HL-60 (cell line): ENCODE measurements at regions not wholly inside any gene's neighbourhood (a gene's known extent, or its start where the extent isn't known, plus 50 kb on each side); places are given as distances from the start of the nearest gene placed in this dataset.
"Not testable (repeated sequence)": the region's sequence is repeated elsewhere in the genome, so short reads cannot be mapped to it uniquely, and the experiment has no call there.

ENCODE experiments used
- GABPA ChIP-seq: IDR thresholded peaks from 2 replicates; pipeline ENCODE4 v1.6.1; 2012; ENCODE audit warnings: low read depth
- POLR2AphosphoS5 ChIP-seq: IDR thresholded peaks from 2 replicates; pipeline ENCODE4 v1.6.1; 2012; ENCODE audit warnings: low read depth
- TF ChIP-seq, protein P1 (sequence below): IDR thresholded peaks from one replicate; pipeline ENCODE4 v1.5.1; 2011; ENCODE audit warnings: low read length, control low read depth, inconsistent platforms; ENCODE audit not compliant: insufficient read depth
- TF ChIP-seq, protein P2 (sequence below): IDR thresholded peaks from 2 replicates; pipeline ENCODE4 v1.6.1; 2012; ENCODE audit warnings: low read depth; ENCODE audit not compliant: insufficient replicate concordance

DNA sequence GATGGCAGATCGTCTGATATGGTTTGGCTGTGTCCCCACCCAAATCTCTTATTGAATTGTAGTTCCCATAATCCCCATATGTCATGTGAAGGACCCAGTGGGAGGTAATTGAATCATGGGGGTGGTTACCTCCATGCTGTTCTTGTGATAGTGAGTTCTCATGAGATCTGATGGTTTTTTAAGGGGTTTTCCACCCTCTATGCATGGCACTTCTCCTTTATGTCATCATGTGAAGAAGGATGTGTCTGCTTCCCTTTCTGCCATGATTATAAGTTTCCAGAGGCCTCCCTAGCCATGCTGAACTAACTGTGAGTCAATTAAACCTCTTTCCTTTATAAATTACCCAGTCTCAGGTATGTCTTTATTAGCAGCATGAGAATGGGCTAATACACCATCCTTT lies 235.5 kb downstream of the RPAP3 start:
- TF ChIP-seq, protein P1, sequence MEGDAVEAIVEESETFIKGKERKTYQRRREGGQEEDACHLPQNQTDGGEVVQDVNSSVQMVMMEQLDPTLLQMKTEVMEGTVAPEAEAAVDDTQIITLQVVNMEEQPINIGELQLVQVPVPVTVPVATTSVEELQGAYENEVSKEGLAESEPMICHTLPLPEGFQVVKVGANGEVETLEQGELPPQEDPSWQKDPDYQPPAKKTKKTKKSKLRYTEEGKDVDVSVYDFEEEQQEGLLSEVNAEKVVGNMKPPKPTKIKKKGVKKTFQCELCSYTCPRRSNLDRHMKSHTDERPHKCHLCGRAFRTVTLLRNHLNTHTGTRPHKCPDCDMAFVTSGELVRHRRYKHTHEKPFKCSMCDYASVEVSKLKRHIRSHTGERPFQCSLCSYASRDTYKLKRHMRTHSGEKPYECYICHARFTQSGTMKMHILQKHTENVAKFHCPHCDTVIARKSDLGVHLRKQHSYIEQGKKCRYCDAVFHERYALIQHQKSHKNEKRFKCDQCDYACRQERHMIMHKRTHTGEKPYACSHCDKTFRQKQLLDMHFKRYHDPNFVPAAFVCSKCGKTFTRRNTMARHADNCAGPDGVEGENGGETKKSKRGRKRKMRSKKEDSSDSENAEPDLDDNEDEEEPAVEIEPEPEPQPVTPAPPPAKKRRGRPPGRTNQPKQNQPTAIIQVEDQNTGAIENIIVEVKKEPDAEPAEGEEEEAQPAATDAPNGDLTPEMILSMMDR, result not testable (repeated sequence)
- not testable (repeated sequence) for TF ChIP-seq POLR2AphosphoS5, GABPA
- TF ChIP-seq, protein P2, sequence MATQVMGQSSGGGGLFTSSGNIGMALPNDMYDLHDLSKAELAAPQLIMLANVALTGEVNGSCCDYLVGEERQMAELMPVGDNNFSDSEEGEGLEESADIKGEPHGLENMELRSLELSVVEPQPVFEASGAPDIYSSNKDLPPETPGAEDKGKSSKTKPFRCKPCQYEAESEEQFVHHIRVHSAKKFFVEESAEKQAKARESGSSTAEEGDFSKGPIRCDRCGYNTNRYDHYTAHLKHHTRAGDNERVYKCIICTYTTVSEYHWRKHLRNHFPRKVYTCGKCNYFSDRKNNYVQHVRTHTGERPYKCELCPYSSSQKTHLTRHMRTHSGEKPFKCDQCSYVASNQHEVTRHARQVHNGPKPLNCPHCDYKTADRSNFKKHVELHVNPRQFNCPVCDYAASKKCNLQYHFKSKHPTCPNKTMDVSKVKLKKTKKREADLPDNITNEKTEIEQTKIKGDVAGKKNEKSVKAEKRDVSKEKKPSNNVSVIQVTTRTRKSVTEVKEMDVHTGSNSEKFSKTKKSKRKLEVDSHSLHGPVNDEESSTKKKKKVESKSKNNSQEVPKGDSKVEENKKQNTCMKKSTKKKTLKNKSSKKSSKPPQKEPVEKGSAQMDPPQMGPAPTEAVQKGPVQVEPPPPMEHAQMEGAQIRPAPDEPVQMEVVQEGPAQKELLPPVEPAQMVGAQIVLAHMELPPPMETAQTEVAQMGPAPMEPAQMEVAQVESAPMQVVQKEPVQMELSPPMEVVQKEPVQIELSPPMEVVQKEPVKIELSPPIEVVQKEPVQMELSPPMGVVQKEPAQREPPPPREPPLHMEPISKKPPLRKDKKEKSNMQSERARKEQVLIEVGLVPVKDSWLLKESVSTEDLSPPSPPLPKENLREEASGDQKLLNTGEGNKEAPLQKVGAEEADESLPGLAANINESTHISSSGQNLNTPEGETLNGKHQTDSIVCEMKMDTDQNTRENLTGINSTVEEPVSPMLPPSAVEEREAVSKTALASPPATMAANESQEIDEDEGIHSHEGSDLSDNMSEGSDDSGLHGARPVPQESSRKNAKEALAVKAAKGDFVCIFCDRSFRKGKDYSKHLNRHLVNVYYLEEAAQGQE, result not testable (repeated sequence)
